ENCODE measurements at regions not wholly inside any gene's neighbourhood (a gene's known extent, or its start where the extent isn't known, plus 50 kb on each side); places are given as distances from the start of the nearest gene placed in this dataset.

DNA sequence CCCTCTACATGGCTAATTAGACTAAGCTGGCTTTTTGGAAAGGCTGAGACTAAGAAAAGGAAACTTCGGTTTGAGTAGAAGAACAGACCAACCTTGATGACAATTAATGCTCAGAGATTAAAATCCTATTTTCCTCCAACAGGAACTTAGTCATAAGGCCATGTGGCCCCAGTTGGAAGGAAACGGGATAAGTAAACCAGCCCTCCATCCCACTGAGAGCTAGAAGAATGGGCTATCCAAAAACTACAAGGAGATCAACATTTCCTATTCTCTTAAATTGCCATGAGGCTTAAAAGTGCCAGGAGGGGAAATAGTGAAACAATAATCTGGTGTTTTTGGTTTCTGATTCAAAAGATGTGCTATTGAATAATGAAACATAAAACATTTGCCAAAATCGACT, 216.6 kb downstream of the PAX3 start:
- no peak for TF ChIP-seq EZH2 (IDR thresholded peaks at IDR 0.05; ENCODE audit: low read depth)
- TF ChIP-seq, protein P1, sequence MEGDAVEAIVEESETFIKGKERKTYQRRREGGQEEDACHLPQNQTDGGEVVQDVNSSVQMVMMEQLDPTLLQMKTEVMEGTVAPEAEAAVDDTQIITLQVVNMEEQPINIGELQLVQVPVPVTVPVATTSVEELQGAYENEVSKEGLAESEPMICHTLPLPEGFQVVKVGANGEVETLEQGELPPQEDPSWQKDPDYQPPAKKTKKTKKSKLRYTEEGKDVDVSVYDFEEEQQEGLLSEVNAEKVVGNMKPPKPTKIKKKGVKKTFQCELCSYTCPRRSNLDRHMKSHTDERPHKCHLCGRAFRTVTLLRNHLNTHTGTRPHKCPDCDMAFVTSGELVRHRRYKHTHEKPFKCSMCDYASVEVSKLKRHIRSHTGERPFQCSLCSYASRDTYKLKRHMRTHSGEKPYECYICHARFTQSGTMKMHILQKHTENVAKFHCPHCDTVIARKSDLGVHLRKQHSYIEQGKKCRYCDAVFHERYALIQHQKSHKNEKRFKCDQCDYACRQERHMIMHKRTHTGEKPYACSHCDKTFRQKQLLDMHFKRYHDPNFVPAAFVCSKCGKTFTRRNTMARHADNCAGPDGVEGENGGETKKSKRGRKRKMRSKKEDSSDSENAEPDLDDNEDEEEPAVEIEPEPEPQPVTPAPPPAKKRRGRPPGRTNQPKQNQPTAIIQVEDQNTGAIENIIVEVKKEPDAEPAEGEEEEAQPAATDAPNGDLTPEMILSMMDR (conservative IDR thresholded peaks at IDR 0.05), result no peak

Measured in PC-9 (cell line).